ENCODE measurements at regions not wholly inside any gene's neighbourhood (a gene's known extent, or its start where the extent isn't known, plus 50 kb on each side); places are given as distances from the start of the nearest gene placed in this dataset.

GRCh38 chr3:135740211-135740610 is 225.3 kb upstream of the PPP2R3A start:
- Histone ChIP-seq H3K4me1 (ENCODE audit: insufficient read depth, low read length) (no peaks in the 10 kb centered on the region), H3K27ac (ENCODE audit: low read depth, low read length) (no peak overlapping the region), H3K36me3 (ENCODE audit: insufficient read depth, low read length) (no peaks in the 10 kb centered on the region), H3K27me3 (ENCODE audit: insufficient read depth, low read length) (no peaks in the 10 kb centered on the region), H3K9me3 (ENCODE audit: low read depth, low read length) (no peaks in the 10 kb centered on the region), H3K79me2 (ENCODE audit: insufficient read depth, low read length) (no peaks in the 10 kb centered on the region), H3K4me2 (ENCODE audit: insufficient read depth, low read length) (no peak overlapping the region), H4K20me1 (ENCODE audit: insufficient read depth, low read length) (no peaks in the 10 kb centered on the region), H2AFZ (ENCODE audit: low read length) (no peak overlapping the region), H3K4me3 (ENCODE audit: insufficient read depth, low read length) (no peak overlapping the region)
- DNase-seq (ENCODE audit: insufficient read length, low spot score, missing footprints), result no peak
- TF ChIP-seq CTCF (IDR thresholded peaks at IDR 0.05; ENCODE audit: extremely low read depth, low read depth, low read length), result no peak

- Histone ChIP-seq H3K79me2 (ENCODE audit: insufficient read depth, low read length) (no peaks in the 10 kb centered on the region), H3K4me3 (ENCODE audit: insufficient read depth, low read length) (no peak overlapping the region), H3K27ac (ENCODE audit: low read depth, low read length) (no peak overlapping the region), H3K9me3 (ENCODE audit: low read depth, low read length) (no peaks in the 10 kb centered on the region), H4K20me1 (ENCODE audit: insufficient read depth, low read length) (no peaks in the 10 kb centered on the region), H3K36me3 (ENCODE audit: insufficient read depth, low read length) (no peaks in the 10 kb centered on the region), H3K4me2 (ENCODE audit: insufficient read depth, low read length) (no peak overlapping the region), H2AFZ (ENCODE audit: low read length) (no peak overlapping the region), H3K27me3 (ENCODE audit: insufficient read depth, low read length) (no peaks in the 10 kb centered on the region), H3K4me1 (ENCODE audit: insufficient read depth, low read length) (no peaks in the 10 kb centered on the region)
- no peak for DNase-seq (ENCODE audit: insufficient read length, low spot score, missing footprints)
- TF ChIP-seq CTCF (IDR thresholded peaks at IDR 0.05; ENCODE audit: extremely low read depth, low read depth, low read length), result no peak
These were observed 224.8 kb upstream of the PPP2R3A start for GRCh38 chr3:135740751-135741150.

GRCh38 chr3:135751991-135752390 is 213.5 kb upstream of the PPP2R3A start:
- no peaks in the 10 kb centered on the region for H3K27me3 ChIP-seq (ENCODE audit: insufficient read depth, low read length)
- no peak overlapping the region for H2AFZ ChIP-seq (ENCODE audit: low read length)
- no peaks in the 10 kb centered on the region for H4K20me1 ChIP-seq (ENCODE audit: insufficient read depth, low read length)
- H3K79me2 ChIP-seq (ENCODE audit: insufficient read depth, low read length), result no peaks in the 10 kb centered on the region
- no peak overlapping the region for H3K4me3 ChIP-seq (ENCODE audit: insufficient read depth, low read length)
- no peak for DNase-seq (ENCODE audit: insufficient read length, low spot score, missing footprints)
- TF ChIP-seq CTCF (IDR thresholded peaks at IDR 0.05; ENCODE audit: extremely low read depth, low read depth, low read length), result no peak
- H3K4me2 ChIP-seq (ENCODE audit: insufficient read depth, low read length), result no peak overlapping the region
- no peaks in the 10 kb centered on the region for H3K36me3 ChIP-seq (ENCODE audit: insufficient read depth, low read length)
- no peaks in the 10 kb centered on the region for H3K9me3 ChIP-seq (ENCODE audit: low read depth, low read length)
- H3K27ac ChIP-seq (ENCODE audit: low read depth, low read length), result no peak overlapping the region
- no peaks in the 10 kb centered on the region for H3K4me1 ChIP-seq (ENCODE audit: insufficient read depth, low read length)

GRCh38 chr3:135752851-135753250 is 212.7 kb upstream of the PPP2R3A start:
- Histone ChIP-seq H3K9me3 (ENCODE audit: low read depth, low read length) (no peaks in the 10 kb centered on the region), H3K79me2 (ENCODE audit: insufficient read depth, low read length) (no peaks in the 10 kb centered on the region), H3K36me3 (ENCODE audit: insufficient read depth, low read length) (no peaks in the 10 kb centered on the region), H3K27ac (ENCODE audit: low read depth, low read length) (no peak overlapping the region), H2AFZ (ENCODE audit: low read length) (no peak overlapping the region), H3K4me2 (ENCODE audit: insufficient read depth, low read length) (no peak overlapping the region), H3K4me1 (ENCODE audit: insufficient read depth, low read length) (no peaks in the 10 kb centered on the region), H4K20me1 (ENCODE audit: insufficient read depth, low read length) (no peaks in the 10 kb centered on the region), H3K4me3 (ENCODE audit: insufficient read depth, low read length) (no peak overlapping the region), H3K27me3 (ENCODE audit: insufficient read depth, low read length) (no peaks in the 10 kb centered on the region)
- no peak for TF ChIP-seq CTCF (IDR thresholded peaks at IDR 0.05; ENCODE audit: extremely low read depth, low read depth, low read length)
- no peak for DNase-seq (ENCODE audit: insufficient read length, low spot score, missing footprints)
